Esophagus squamous epithelium (tissue), 4 donors: ENCODE measurements at regions not wholly inside any gene's neighbourhood (a gene's known extent, or its start where the extent isn't known, plus 50 kb on each side); places are given as distances from the start of the nearest gene placed in this dataset.

Experiments
- POLR2A ChIP-seq, 4 donors: fragments of 450-650 bp; IDR thresholded peaks; one replicate each; pipeline ENCODE4 v1.6.1; 2017; ENCODE audit warnings: antibody characterized with exemption in 4 of 4, mild to moderate bottlenecking in 4 of 4, moderate library complexity in 3 of 4
- TF ChIP-seq, protein P1 (sequence below), 6 experiments: fragments of 450-650 bp in 4 of 6; fragments of 200-600 bp in 2 of 6; sonication (generic) in 2 of 6; IDR thresholded peaks; one replicate each; pipeline ENCODE4 v1.5.1; 2016 to 2019; ENCODE audit warnings: antibody characterized with exemption in 6 of 6, mild to moderate bottlenecking in 4 of 6, moderate library complexity in 4 of 6

DNA sequence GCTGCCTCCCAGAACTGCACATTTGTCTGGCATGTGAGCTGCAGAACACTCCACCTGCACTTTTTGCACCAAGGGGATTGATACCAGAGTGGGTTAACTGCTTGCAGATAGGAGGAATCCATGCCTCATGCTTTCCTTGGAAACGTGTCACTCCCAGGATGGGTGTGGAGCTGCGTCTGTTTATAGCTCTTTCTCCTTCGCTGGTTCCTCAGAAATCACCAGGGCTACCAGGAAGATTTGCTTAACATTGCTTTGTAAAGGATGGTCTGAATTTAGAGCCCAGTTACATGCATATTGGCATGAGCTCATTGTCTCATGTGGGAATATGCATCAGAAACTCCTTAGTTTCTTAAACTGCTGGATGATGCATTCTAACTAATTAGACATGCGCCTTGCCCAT, 234.6 kb downstream of the GADD45G start:
- no peak for TF ChIP-seq POLR2A (IDR thresholded peaks at IDR 0.05)
- TF ChIP-seq, protein P1, sequence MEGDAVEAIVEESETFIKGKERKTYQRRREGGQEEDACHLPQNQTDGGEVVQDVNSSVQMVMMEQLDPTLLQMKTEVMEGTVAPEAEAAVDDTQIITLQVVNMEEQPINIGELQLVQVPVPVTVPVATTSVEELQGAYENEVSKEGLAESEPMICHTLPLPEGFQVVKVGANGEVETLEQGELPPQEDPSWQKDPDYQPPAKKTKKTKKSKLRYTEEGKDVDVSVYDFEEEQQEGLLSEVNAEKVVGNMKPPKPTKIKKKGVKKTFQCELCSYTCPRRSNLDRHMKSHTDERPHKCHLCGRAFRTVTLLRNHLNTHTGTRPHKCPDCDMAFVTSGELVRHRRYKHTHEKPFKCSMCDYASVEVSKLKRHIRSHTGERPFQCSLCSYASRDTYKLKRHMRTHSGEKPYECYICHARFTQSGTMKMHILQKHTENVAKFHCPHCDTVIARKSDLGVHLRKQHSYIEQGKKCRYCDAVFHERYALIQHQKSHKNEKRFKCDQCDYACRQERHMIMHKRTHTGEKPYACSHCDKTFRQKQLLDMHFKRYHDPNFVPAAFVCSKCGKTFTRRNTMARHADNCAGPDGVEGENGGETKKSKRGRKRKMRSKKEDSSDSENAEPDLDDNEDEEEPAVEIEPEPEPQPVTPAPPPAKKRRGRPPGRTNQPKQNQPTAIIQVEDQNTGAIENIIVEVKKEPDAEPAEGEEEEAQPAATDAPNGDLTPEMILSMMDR (IDR thresholded peaks at IDR 0.05): no peak
